HepG2 (cell line): ENCODE measurements at regions not wholly inside any gene's neighbourhood (a gene's known extent, or its start where the extent isn't known, plus 50 kb on each side); places are given as distances from the start of the nearest gene placed in this dataset.

Source experiments
- ATRX ChIP-seq: sonication (generic); formaldehyde crosslinking; IDR thresholded peaks from 2 replicates; pipeline ENCODE4 v1.4.0; 2020; ENCODE audit warnings: missing genetic modification reagents, borderline replicate concordance
- BRCA1 ChIP-seq: sonication (generic); formaldehyde crosslinking; IDR thresholded peaks from 2 replicates; pipeline ENCODE4 v1.4.0; 2020; ENCODE audit warnings: missing genetic modification reagents
- CHD2 ChIP-seq: IDR thresholded peaks from 2 replicates; pipeline ENCODE4 v1.6.1; 2011; ENCODE audit warnings: low read depth, low read length, improper control_type of control experiment
- RAD21 ChIP-seq: fragments of 450-650 bp; formaldehyde crosslinking; IDR thresholded peaks from 2 replicates; pipeline ENCODE4 v1.5.0; 2020; ENCODE audit warnings: mild to moderate bottlenecking
- RBAK ChIP-seq: sonication (generic); formaldehyde crosslinking; IDR thresholded peaks from 2 replicates; pipeline ENCODE4 v1.5.1; 2020; ENCODE audit warnings: mild to moderate bottlenecking, missing genetic modification reagents
- ZNF274 ChIP-seq: sonication (generic); formaldehyde crosslinking; IDR thresholded peaks from 2 replicates; pipeline ENCODE4 v1.5.1; 2020; ENCODE audit warnings: mild to moderate bottlenecking, missing genetic modification reagents
- ZSCAN30 ChIP-seq: sonication (generic); formaldehyde crosslinking; IDR thresholded peaks from 2 replicates; pipeline ENCODE4 v1.5.0; 2020; ENCODE audit warnings: mild to moderate bottlenecking, missing genetic modification reagents
- TF ChIP-seq, protein P1 (sequence below): sonication (generic); formaldehyde crosslinking; IDR thresholded peaks from 2 replicates; pipeline ENCODE4 v1.5.0; 2020; ENCODE audit warnings: mild to moderate bottlenecking, missing genetic modification reagents, moderate library complexity
- TF ChIP-seq, protein P2 (sequence below): sonication (generic); formaldehyde crosslinking; IDR thresholded peaks from 2 replicates; pipeline ENCODE4 v1.4.0; 2020; ENCODE audit warnings: missing genetic modification reagents

DNA sequence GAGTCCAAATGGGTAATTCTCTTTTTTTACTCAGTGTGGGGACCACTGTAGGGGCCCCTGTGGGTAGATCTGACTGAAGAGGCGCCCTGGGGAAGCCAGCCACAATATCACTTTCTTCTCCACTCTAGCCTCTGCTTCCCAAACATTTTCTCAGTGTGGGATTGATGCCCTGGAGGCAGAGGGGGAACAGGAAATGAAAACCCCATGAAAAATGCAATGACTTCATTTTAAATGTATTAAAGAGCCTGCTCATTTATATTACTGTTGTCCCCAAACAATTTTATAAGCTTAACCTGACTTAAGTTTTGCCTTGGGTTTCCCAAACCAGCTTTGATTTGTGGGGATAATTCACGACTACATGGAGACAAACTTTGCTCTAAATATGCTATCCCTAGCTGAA lies 181.9 kb downstream of the C1orf94 start:
- TF ChIP-seq BRCA1 (CRISPR knock-in tag) (no peak), RBAK (no peak), CHD2 (no peak), RAD21 (CRISPR knock-in tag) (no peak), ATRX (CRISPR knock-in tag) (no peak), ZSCAN30 (CRISPR knock-in tag) (no peak), ZNF274 (CRISPR knock-in tag) (no peak)
- TF ChIP-seq, protein P1, sequence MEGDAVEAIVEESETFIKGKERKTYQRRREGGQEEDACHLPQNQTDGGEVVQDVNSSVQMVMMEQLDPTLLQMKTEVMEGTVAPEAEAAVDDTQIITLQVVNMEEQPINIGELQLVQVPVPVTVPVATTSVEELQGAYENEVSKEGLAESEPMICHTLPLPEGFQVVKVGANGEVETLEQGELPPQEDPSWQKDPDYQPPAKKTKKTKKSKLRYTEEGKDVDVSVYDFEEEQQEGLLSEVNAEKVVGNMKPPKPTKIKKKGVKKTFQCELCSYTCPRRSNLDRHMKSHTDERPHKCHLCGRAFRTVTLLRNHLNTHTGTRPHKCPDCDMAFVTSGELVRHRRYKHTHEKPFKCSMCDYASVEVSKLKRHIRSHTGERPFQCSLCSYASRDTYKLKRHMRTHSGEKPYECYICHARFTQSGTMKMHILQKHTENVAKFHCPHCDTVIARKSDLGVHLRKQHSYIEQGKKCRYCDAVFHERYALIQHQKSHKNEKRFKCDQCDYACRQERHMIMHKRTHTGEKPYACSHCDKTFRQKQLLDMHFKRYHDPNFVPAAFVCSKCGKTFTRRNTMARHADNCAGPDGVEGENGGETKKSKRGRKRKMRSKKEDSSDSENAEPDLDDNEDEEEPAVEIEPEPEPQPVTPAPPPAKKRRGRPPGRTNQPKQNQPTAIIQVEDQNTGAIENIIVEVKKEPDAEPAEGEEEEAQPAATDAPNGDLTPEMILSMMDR (CRISPR knock-in tag): no peak
- TF ChIP-seq, protein P2, sequence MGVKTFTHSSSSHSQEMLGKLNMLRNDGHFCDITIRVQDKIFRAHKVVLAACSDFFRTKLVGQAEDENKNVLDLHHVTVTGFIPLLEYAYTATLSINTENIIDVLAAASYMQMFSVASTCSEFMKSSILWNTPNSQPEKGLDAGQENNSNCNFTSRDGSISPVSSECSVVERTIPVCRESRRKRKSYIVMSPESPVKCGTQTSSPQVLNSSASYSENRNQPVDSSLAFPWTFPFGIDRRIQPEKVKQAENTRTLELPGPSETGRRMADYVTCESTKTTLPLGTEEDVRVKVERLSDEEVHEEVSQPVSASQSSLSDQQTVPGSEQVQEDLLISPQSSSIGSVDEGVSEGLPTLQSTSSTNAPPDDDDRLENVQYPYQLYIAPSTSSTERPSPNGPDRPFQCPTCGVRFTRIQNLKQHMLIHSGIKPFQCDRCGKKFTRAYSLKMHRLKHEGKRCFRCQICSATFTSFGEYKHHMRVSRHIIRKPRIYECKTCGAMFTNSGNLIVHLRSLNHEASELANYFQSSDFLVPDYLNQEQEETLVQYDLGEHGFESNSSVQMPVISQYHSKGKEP (CRISPR knock-in tag): no peak
